ENCODE measurements at regions not wholly inside any gene's neighbourhood (a gene's known extent, or its start where the extent isn't known, plus 50 kb on each side); places are given as distances from the start of the nearest gene placed in this dataset.

GRCh38 chr18:65259403-65259802 lies 491.4 kb upstream of the CDH7 start:
- TF ChIP-seq CTCF (IDR thresholded peaks at IDR 0.05): no peak
- no peak for TF ChIP-seq POLR2A (IDR thresholded peaks at IDR 0.05)

All from adrenal gland (tissue), 5 donors.